ENCODE measurements at regions not wholly inside any gene's neighbourhood (a gene's known extent, or its start where the extent isn't known, plus 50 kb on each side); places are given as distances from the start of the nearest gene placed in this dataset.

- no peaks in the 10 kb centered on the region for H3K4me1 ChIP-seq (ENCODE audit: insufficient read depth, low read length)
Observed at GRCh38 chr5:171533153-171533552, 113.7 kb downstream of the FGF18 start.

GRCh38 chr5:171534043-171534895 is 114.8 kb downstream of the FGF18 start:
- no peak overlapping the region for H3K4me3 ChIP-seq (ENCODE audit: low read length)
- no peaks in the 10 kb centered on the region for H3K27me3 ChIP-seq (ENCODE audit: insufficient read depth, low read length)
- no peaks in the 10 kb centered on the region for H3K4me1 ChIP-seq (ENCODE audit: insufficient read depth, low read length)
- H3K9me3 ChIP-seq (ENCODE audit: low read length), result no peaks in the 10 kb centered on the region
- no peak overlapping the region for H2AFZ ChIP-seq (ENCODE audit: low read depth, low read length)
- H3K36me3 ChIP-seq (ENCODE audit: insufficient read depth, low read length), result no peaks in the 10 kb centered on the region

More at GRCh38 chr5:171533153-171533552, 113.7 kb downstream of the FGF18 start:
- Histone ChIP-seq H3K36me3 (ENCODE audit: insufficient read depth, low read length) (no peaks in the 10 kb centered on the region), H3K4me3 (ENCODE audit: low read length) (no peak overlapping the region), H3K27me3 (ENCODE audit: insufficient read depth, low read length) (no peaks in the 10 kb centered on the region), H3K9me3 (ENCODE audit: low read length) (no peaks in the 10 kb centered on the region), H2AFZ (ENCODE audit: low read depth, low read length) (no peak overlapping the region)

- H3K9me3 ChIP-seq (ENCODE audit: low read length), result no peaks in the 10 kb centered on the region
- no peak overlapping the region for H3K4me3 ChIP-seq (ENCODE audit: low read length)
- H3K27me3 ChIP-seq (ENCODE audit: insufficient read depth, low read length), result no peaks in the 10 kb centered on the region
- no peak overlapping the region for H2AFZ ChIP-seq (ENCODE audit: low read depth, low read length)
- H3K36me3 ChIP-seq (ENCODE audit: insufficient read depth, low read length), result no peaks in the 10 kb centered on the region
- H3K4me1 ChIP-seq (ENCODE audit: insufficient read depth, low read length), result no peaks in the 10 kb centered on the region
Observed at GRCh38 chr5:171535162-171535561, 115.7 kb downstream of the FGF18 start.

GRCh38 chr5:171537070-171537849 is 117.8 kb downstream of the FGF18 start:
- Histone ChIP-seq H3K36me3 (ENCODE audit: insufficient read depth, low read length) (no peaks in the 10 kb centered on the region), H2AFZ (ENCODE audit: low read depth, low read length) (no peak overlapping the region), H3K4me3 (ENCODE audit: low read length) (no peak overlapping the region), H3K9me3 (ENCODE audit: low read length) (no peaks in the 10 kb centered on the region), H3K27me3 (ENCODE audit: insufficient read depth, low read length) (no peaks in the 10 kb centered on the region), H3K4me1 (ENCODE audit: insufficient read depth, low read length) (no peaks in the 10 kb centered on the region)

- Histone ChIP-seq H3K4me1 (ENCODE audit: insufficient read depth, low read length) (no peaks in the 10 kb centered on the region), H2AFZ (ENCODE audit: low read depth, low read length) (no peak overlapping the region), H3K27me3 (ENCODE audit: insufficient read depth, low read length) (no peaks in the 10 kb centered on the region), H3K36me3 (ENCODE audit: insufficient read depth, low read length) (no peaks in the 10 kb centered on the region), H3K4me3 (ENCODE audit: low read length) (no peak overlapping the region), H3K9me3 (ENCODE audit: low read length) (no peaks in the 10 kb centered on the region)
Observed at GRCh38 chr5:171537923-171538537, 118.6 kb downstream of the FGF18 start.

GRCh38 chr5:171538681-171539080 is 119.2 kb downstream of the FGF18 start:
- Histone ChIP-seq H3K9me3 (ENCODE audit: low read length) (no peaks in the 10 kb centered on the region), H3K27me3 (ENCODE audit: insufficient read depth, low read length) (no peaks in the 10 kb centered on the region), H3K4me3 (ENCODE audit: low read length) (no peak overlapping the region)

GRCh38 chr5:171540865-171541264 is 121.4 kb downstream of the FGF18 start:
- Histone ChIP-seq H3K36me3 (ENCODE audit: insufficient read depth, low read length) (no peaks in the 10 kb centered on the region), H3K27me3 (ENCODE audit: insufficient read depth, low read length) (no peaks in the 10 kb centered on the region), H3K4me3 (ENCODE audit: low read length) (no peak overlapping the region), H2AFZ (ENCODE audit: low read depth, low read length) (no peak overlapping the region), H3K9me3 (ENCODE audit: low read length) (no peaks in the 10 kb centered on the region), H3K4me1 (ENCODE audit: insufficient read depth, low read length) (no peaks in the 10 kb centered on the region)

More at GRCh38 chr5:171538681-171539080, 119.2 kb downstream of the FGF18 start:
- H3K4me1 ChIP-seq (ENCODE audit: insufficient read depth, low read length), result no peaks in the 10 kb centered on the region
- H3K36me3 ChIP-seq (ENCODE audit: insufficient read depth, low read length), result no peaks in the 10 kb centered on the region
- no peak overlapping the region for H2AFZ ChIP-seq (ENCODE audit: low read depth, low read length)

GRCh38 chr5:171541341-171541776 is 121.9 kb downstream of the FGF18 start:
- Histone ChIP-seq H3K36me3 (ENCODE audit: insufficient read depth, low read length) (no peaks in the 10 kb centered on the region), H3K4me1 (ENCODE audit: insufficient read depth, low read length) (no peaks in the 10 kb centered on the region), H2AFZ (ENCODE audit: low read depth, low read length) (no peak overlapping the region), H3K27me3 (ENCODE audit: insufficient read depth, low read length) (no peaks in the 10 kb centered on the region), H3K9me3 (ENCODE audit: low read length) (no peaks in the 10 kb centered on the region), H3K4me3 (ENCODE audit: low read length) (no peak overlapping the region)

- H3K4me3 ChIP-seq (ENCODE audit: low read length), result no peak overlapping the region
- no peaks in the 10 kb centered on the region for H3K4me1 ChIP-seq (ENCODE audit: insufficient read depth, low read length)
- no peaks in the 10 kb centered on the region for H3K36me3 ChIP-seq (ENCODE audit: insufficient read depth, low read length)
- no peaks in the 10 kb centered on the region for H3K27me3 ChIP-seq (ENCODE audit: insufficient read depth, low read length)
- no peaks in the 10 kb centered on the region for H3K9me3 ChIP-seq (ENCODE audit: low read length)
- H2AFZ ChIP-seq (ENCODE audit: low read depth, low read length), result no peak overlapping the region
Observed at GRCh38 chr5:171542525-171543140, 123.2 kb downstream of the FGF18 start.

GRCh38 chr5:171543148-171543815 is 123.8 kb downstream of the FGF18 start:
- H3K27me3 ChIP-seq (ENCODE audit: insufficient read depth, low read length), result no peaks in the 10 kb centered on the region

GRCh38 chr5:171544913-171545765 is 125.7 kb downstream of the FGF18 start:
- no peaks in the 10 kb centered on the region for H3K4me1 ChIP-seq (ENCODE audit: insufficient read depth, low read length)
- H3K4me3 ChIP-seq (ENCODE audit: low read length), result no peak overlapping the region
- no peaks in the 10 kb centered on the region for H3K27me3 ChIP-seq (ENCODE audit: insufficient read depth, low read length)
- no peaks in the 10 kb centered on the region for H3K36me3 ChIP-seq (ENCODE audit: insufficient read depth, low read length)
- H3K9me3 ChIP-seq (ENCODE audit: low read length), result no peaks in the 10 kb centered on the region
- H2AFZ ChIP-seq (ENCODE audit: low read depth, low read length), result no peak overlapping the region

More at GRCh38 chr5:171543148-171543815, 123.8 kb downstream of the FGF18 start:
- no peaks in the 10 kb centered on the region for H3K36me3 ChIP-seq (ENCODE audit: insufficient read depth, low read length)
- no peak overlapping the region for H2AFZ ChIP-seq (ENCODE audit: low read depth, low read length)
- H3K4me3 ChIP-seq (ENCODE audit: low read length), result no peak overlapping the region
- no peaks in the 10 kb centered on the region for H3K9me3 ChIP-seq (ENCODE audit: low read length)
- no peaks in the 10 kb centered on the region for H3K4me1 ChIP-seq (ENCODE audit: insufficient read depth, low read length)

GRCh38 chr5:171549274-171549673 is 129.8 kb downstream of the FGF18 start:
- Histone ChIP-seq H3K4me1 (ENCODE audit: insufficient read depth, low read length) (no peaks in the 10 kb centered on the region), H2AFZ (ENCODE audit: low read depth, low read length) (no peak overlapping the region), H3K27me3 (ENCODE audit: insufficient read depth, low read length) (no peaks in the 10 kb centered on the region), H3K36me3 (ENCODE audit: insufficient read depth, low read length) (no peaks in the 10 kb centered on the region), H3K9me3 (ENCODE audit: low read length) (no peaks in the 10 kb centered on the region), H3K4me3 (ENCODE audit: low read length) (no peak overlapping the region)
